GM19463 (cell line): ENCODE measurements at regions not wholly inside any gene's neighbourhood (a gene's known extent, or its start where the extent isn't known, plus 50 kb on each side); places are given as distances from the start of the nearest gene placed in this dataset.

Source experiments
- ATAC-seq: cut with Tn5 transposase; IDR thresholded peaks from one replicate; pipeline ENCODE4 v1.9.1; 2021; ENCODE audit warnings: mild to moderate bottlenecking, moderate library complexity; ENCODE audit not compliant: unreplicated experiment

DNA sequence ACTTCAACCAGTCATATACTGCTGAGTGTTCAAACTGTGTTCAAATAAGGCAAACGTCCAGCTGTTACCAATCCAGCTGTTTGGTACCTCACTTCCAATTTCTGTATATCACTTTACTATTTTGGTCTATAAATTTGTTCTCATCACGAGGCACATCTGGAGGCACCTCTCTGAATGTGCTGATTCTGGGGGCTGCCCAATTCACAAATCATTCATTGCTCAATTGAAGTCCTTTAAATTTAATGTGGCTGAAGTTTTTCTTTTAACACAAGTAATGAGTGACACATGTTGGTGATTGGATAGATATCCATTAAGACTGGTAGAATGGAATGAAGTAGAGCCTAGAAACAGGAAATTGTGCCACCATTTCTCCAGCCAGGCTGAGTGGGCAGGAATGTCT lies 617.0 kb upstream of the TMEM132C start:
- no peak for ATAC-seq

DNA sequence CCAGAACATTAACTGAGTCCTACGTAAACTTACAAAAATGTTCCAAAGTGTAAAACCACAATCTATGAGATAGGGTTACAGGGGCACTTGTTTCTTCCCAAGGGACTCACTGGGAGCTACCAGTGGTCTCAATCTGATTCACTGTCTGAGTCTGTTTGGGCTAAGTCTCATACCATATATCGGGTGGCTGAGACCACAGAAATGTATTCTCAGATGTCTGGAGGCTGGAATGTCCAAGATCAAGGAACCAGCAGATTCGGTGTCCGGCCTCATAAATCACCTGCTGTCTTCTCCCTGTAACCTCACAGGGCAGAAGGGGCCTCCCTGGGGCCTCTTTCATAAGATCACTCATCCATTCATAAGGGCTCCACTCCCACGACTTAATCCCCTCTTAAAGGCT lies 616.3 kb upstream of the TMEM132C start:
- ATAC-seq, result no peak

DNA sequence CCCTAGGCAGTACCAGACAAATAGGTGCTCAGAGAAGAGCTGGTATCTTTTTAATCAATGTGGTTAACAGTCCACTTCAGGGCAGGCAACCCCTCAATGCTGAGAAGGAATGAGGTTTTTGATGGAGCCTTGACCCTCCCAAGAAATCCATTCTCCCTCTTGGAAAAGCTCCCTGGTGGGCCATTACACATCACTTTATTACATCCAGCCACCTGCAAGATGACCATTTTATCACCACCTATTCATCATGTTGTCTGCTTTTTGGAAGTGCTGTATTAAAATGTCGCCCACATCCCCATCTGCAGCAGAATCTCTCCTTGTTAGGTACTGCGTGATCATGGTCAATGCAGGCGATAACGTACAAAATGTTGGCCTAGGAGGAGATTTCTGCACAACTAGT lies 614.7 kb upstream of the TMEM132C start:
- no peak for ATAC-seq

DNA sequence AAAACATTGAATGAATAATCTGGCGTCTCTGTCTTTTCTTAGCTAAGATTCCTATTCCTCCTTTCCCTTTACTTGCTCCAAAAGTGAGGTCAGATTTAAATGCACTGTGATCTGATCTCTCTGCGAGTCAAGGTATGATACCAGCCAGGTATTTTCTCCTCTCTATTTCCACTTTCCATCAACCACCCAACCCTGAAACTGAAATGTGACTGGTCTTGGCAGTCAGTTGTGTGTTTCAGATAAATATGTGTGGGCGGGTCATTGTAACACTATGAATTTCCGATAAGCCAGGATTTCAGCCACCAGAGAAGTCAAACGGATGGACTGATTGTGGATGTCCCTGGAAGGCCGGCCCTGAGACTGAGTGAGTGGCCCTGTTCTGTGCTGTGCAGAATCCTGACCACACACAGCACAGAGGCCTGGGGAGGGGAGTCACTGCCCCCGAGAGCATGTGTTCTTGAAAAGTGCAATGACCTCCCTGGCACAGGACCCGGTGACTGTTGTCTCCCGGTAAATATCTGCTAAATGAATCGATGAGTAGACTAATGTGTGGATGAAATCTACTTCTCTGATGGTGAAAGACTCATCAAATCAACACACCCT lies 612.5 kb upstream of the TMEM132C start:
- no peak for ATAC-seq

DNA sequence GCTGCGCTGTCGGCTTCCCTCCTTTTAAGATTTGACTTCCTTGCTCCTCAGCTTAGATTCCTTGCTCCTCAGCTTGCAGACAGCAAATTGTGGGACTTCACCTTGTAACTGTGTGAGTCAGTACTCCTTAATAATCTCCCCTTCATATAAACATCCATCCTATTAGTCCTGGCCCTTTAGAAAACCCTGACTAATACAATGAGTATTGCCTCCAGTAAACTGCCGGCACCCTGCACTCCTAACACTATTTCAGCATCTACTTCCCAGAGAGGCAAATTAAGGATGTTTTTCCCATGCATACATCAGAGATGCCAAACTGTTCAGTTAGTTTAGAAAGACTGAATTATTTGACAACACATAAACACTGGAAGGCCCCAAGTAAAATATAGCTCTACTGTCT lies 611.3 kb upstream of the TMEM132C start:
- no peak for ATAC-seq

DNA sequence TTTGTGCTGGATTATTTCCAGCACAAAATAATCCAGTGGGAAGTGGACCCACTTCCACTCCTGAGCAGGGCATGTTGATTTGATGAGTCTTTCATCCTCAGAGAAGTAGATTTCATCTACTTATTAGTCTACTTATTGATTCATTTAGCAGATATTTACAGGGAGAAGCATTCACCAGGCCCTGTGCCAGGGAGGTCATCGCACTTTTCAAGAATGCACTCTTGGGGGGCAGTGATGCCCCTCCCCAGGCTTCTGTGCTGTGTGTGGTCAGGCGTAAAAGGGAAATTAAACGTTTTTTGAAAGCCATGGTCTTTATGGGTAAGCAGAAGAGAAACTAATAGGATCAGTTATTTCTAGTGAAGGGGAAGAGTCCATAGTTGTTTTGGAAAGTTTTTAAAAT lies 610.7 kb upstream of the TMEM132C start:
- no peak for ATAC-seq

DNA sequence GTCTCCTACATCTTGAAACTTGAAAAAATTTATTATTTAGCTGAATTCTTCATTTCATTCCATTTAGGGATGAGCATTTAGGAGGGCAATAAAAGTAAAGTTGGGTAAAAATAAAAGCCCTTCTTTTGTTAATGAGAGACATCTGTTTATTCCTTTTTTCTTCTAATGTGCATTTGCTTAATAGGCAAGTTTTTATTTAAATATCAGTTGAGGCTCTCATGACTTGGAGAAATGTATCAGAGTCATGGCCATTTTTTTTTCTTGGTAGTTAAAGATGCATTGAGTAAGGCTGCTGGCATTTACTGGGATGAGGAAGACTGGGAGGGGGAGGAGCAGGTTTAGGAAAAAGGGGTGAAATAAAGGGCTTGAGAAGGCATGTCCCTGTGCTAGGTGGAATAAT lies 609.9 kb upstream of the TMEM132C start:
- ATAC-seq, result no peak

DNA sequence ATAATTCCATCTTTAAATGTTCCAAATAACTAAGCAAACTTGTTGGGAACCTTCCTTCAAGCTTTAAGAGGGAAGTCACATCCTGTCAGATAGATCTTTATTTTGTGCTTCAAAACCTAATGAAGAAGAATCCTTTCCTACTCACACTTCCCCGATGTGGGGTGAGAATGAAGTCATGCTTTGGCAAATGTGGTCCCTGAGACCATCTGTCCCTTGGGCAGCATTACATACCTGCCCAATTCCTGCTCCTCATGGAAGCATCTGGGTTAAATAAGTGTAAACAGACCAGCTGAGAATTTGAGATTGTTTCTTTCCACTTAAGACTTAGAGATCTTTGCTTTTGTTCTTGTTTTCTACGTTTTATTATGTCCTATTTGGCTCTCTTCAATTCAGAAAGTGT lies 606.0 kb upstream of the TMEM132C start:
- no peak for ATAC-seq

DNA sequence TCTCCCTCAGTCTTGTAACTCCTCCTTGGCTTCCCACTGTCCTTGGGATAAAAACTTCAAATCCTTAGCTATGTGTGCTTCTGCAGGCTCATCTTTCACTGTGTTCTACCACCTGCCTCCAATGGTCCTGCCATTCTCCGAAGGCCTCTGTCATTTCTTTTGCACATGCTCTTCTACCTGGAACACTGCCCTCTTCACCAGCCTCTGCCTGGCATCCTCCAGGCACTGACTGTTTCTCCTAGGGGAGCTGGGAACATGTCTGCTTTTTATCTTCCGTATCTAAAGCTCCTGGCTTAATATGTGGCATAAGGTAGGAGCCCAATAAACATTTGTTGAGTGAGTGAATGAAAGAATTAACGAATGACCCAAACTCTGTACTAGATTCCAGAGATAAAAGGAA lies 603.3 kb upstream of the TMEM132C start:
- ATAC-seq, result no peak

DNA sequence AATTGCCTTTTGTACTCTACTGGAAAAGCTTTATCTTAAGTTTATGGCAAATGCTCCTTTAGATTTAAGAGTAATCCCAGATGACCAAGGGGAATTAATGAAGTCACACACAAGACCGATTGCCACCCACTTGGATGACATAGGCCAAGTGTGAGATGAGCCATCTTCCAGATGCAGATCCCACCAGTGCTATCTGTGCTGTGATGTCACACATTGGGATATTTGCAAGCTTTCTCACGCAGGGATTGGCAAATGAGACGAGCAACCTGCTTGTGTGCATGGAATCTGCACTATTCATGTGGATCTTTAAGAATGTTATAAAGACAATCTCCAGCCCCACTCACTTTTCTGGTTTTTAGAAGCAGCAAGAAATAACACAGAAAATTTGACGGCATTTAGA lies 602.1 kb upstream of the TMEM132C start:
- ATAC-seq, result no peak

DNA sequence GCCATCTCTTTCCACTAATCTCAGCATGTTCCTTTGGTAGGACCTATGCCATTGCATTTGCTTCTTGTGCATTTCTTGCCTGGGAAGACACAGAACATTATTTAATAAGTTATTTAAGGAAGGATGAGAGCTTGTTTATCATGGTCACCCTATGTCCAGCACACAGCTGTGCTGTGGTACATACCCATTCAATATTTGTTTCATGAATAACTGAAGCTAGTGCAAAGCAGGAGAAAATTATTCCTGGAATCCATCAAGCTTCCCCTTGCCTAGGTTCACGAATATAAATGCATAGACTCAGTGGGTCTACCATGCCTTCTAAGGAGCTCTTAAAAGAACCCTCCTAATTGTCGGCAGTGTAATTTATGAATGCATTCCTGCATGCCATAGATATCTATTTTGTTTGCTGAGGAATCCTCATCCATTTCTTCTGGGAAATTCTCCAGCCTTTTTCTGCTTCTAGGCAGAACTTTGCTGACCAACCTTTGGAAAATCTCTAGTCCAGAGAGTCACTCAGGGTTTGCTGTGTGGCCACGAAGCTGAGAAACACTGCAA lies 599.8 kb upstream of the TMEM132C start:
- ATAC-seq, result no peak

DNA sequence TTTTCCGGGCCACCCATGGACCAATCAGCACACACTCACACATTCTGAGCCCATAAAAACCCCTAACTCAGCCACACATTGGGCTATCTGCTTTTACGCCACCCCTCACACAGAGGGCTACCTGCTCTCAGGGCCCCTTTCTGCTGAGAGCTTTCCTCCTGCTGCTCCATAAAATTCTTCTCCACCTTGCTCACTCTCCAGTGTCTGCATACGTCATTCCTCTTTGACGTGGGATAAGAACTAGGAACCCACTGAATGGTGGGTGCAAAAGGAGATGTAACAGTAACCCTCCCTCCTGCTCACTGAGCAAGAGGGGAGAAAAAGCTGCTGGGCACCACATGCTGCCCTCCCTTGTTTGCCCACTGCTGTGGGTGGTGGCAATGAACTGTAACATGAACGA lies 596.7 kb upstream of the TMEM132C start:
- no peak for ATAC-seq

DNA sequence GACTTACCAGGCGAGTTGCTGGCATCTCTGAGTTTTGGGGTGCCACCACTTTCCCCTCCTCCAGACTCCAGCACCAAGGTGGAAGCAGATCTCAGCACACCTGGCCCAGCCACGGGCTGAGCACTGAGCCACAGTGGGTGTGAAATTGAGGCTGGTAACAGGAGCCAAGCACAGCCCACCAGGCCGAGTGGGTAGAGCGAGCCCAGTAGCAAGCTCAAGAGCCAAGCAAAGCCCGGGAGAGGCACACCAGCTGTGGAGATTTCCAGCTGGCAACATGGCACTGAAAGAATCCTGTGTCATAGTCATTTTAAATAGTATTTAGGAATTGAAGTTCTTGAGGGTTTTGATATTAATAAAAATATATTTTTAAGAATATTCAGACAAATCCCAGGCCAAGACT lies 596.2 kb upstream of the TMEM132C start:
- ATAC-seq, result no peak

DNA sequence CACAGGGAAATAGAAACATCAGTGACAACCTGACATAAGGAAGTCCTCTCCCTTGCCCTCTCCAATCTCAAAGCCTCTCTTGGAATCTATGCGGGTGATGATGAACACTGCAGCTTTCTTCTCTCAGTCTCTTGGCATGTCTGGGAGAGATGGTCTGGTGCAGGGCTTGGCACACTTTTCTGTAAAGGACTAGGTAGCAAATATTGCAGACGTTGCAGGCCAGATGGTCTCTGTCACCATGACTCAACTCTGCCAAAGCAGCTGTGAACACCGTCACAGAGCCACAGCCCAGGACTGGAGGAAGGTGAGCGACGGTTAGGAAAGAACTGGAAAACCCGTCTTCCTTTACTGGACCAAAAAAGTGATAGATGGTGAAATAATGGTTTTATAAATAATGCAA lies 591.0 kb upstream of the TMEM132C start:
- no peak for ATAC-seq

DNA sequence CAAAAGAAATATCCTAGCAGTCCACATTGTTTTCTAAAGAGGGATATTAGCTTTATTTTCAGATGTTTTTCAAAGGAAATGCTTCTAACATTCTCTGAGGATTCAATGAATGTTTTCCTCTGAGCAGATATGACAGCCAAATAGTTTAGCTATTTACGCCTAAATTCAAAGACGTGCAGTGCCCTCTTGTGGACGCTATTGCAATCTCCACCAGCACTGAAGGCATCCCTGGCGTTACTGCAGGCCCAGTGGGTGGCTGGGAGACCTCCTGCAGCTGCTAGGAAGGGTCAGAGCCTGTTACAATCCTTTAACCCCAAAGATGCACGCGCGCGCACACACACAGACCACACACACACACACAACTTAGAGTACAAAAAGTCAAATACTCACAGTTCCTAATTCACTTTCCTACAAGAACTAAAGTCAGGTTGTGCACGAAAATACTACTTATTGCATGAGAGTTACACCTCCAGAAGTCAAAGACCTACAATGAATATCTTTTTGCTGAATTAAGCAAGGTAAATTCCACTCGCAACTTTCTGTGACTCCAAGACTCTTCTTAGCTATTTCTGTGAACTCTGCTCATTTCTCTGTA lies 589.3 kb upstream of the TMEM132C start:
- peak; percentile 62 for ATAC-seq

DNA sequence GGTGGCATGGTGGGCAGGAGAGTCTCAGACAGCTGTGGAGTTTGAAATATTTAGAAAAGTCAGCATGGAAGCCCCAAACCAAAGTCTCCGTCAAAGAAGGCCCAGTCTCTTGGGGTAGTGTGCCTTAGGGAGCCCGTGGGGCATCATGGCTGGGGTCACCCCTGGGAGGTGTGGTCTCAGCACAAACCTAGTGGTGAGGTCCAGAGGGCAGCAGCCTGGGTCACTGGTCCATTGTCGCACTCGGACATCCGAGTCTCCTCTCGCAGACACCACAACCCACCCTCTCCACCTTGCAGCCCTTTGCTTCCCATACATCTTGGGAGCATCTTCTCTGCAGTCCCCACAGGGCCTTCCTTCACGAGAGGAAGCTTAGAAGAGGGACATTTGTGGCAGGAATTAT lies 588.0 kb upstream of the TMEM132C start:
- ATAC-seq, result no peak

DNA sequence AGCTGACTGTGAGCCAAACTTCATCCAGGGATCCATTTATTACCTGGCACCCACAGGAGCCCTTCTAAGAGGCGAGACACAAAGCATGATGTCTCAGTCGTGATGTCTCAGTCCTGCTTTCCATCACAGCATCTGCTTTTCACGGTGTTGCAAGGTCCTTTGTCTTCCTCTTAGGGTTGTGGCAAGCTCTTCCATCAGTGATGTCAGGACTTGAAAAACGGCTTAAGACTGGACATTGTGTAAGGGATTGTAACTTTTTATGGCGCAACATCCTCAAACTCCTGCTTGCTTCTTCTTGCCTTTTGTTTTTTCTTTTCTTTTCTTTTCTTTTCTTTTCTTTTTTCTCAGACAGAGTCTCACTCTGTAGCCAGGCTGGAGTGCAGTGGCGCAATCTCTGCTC lies 586.5 kb upstream of the TMEM132C start:
- no peak for ATAC-seq

DNA sequence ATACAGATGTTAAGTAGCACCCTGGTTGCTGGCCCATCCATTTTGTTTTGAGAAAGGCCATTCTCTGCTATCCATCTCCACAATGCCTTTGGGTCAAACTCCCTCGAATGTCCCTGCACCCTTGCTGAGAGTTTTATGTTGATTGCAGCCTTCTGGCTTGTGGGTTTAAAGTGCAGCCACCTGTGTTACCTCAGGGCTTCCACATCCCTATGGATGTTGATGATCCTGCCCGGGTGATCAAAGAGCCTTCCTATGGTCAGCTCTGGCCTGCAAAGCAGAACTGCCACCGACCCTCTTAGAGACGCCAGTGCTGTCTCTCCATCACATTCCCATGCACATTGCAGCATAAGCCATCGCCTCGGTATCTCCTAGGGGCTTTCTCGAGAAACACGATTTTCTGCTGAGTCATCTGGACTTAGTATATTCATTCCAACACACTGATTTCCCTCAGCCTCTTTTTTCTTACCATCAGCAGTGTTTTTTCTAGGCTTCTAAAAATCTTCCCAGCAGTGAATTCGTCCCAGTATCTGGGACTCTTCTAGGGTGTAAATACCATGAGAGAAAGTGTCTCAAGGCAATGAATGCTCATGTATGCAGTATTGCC lies 585.7 kb upstream of the TMEM132C start:
- ATAC-seq, result no peak

DNA sequence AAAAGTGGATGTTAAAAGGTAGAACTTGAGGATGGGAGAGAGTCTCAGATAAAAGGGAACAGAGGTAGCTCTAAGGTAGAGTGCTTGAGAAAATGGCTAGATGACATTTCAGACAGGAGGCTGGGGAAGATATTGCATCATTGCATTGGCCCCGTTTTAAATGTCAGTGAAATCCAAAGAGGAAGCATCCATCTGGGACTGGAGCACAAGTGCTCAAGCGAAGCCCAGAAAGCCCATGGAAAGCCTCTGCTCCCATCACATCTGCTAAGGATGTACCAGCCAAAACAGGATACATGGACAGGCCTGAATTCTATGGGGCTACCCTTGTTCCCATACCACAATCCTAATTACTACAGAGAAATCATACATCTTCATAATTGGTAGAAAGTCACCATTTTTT lies 581.5 kb upstream of the TMEM132C start:
- ATAC-seq, result no peak

DNA sequence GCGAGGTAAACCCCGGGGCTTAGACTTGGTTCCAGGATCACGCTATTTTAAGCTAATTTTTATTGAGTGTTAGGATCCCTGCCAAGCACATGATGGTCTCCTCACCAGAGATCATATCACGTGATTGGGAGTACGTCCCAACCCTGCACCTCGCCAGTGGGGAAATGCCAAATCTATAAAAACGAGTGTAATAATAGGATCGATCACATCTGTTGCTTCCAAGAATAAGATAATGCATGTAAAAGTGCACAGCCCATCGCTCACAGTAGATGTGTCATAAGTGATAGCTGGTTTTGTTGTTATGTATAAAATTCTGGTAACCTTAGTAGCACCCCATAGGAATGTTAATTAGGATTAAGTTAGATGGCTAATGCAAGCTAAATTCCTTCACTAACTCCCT lies 581.0 kb upstream of the TMEM132C start:
- ATAC-seq, result no peak

DNA sequence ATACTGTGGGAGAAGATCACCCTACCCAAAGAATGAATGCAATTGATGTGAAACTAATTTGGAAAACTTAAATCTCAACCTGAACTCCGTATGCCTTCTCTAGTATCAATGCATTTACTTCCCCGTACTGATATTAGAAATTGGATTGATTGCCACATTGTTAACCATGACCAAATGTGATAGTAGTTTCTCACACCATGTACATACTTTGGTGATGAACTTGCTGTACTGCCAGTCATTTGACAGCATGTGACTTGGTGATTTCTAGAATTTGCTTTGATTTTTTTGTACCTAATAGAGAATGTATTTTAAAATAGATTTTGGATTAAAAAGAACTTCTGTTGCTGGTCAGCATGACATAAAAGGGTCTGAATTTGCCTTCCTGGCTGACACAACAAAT lies 579.8 kb upstream of the TMEM132C start:
- ATAC-seq, result no peak

DNA sequence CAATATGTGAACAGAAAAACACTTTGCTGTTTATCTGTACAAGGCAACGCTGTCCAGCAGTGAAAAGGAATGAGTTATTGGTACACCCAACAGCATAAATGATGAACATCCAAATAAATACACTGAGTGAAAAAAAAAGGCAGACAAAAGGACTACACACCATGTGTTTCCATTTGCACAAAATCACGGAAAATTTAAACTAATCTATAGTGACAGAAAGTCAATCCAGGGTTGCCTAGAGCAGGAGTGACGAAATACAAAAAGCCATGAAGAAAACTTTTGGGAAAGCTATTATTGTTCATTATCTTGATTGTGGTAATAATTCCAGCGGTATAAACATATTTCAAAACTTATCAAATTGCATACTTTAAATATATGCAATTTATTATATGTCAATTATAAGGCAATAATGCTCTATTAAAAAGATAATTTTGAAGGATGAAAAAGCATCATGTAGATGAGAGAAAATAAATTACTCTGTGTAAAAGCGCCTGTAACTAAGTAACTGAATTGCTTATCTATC lies 578.0 kb upstream of the TMEM132C start:
- ATAC-seq, result no peak
